ENCODE measurements at regions not wholly inside any gene's neighbourhood (a gene's known extent, or its start where the extent isn't known, plus 50 kb on each side); places are given as distances from the start of the nearest gene placed in this dataset.
A peak's percentile ranks its signal among the peaks of the same experiment; 100 is the strongest.

DNA sequence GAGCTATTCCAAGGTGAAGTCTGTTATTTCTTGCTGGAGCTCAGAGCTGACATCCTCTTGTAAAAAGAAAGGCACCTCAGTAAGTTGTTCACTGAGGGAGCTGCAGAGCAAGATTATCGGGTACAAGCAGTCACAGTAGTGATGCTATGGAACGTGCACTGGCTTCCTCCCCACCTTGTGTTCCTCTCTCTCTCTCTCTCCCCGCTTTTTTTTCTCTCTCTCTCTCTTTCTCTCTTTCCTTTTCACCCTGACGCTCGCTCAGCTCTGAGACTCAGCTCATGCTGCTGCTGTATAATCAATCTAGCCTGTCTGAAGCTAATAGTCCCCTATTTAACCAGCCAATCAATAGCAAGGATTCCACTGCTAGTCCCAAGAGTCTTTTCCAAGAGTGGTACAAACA is 587.6 kb upstream of the CDH18 start:
- TF ChIP-seq CTCF (conservative IDR thresholded peaks at IDR 0.05; ENCODE audit: control insufficient read depth, insufficient read depth, low read depth, low read length) = no peak
- no peak for DNase-seq (ENCODE audit: low read depth)
- H3K4me3 ChIP-seq (ENCODE audit: control insufficient read depth, low read depth, low read length) = no peak overlapping the region

DNA sequence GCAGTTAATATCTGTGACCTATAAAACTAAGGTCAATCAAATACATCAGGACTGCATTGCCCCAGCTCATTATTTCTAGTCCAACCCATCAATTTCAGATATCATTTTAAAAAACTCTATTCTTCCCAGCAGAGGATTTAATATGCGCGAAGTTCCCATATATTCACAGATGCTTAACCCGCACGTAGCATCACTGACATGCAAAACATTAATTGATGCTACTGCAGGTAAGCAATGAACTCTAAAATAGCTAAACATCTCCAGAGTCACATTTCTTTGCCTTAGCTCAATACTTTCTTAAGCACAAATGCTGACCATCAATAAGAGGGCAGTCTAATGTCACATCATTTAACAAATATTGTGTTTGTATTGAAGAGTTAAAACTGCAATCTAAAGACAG is 586.6 kb upstream of the CDH18 start:
- TF ChIP-seq CTCF (conservative IDR thresholded peaks at IDR 0.05; ENCODE audit: control insufficient read depth, insufficient read depth, low read depth, low read length) = no peak
- DNase-seq (ENCODE audit: low read depth) = no peak

DNA sequence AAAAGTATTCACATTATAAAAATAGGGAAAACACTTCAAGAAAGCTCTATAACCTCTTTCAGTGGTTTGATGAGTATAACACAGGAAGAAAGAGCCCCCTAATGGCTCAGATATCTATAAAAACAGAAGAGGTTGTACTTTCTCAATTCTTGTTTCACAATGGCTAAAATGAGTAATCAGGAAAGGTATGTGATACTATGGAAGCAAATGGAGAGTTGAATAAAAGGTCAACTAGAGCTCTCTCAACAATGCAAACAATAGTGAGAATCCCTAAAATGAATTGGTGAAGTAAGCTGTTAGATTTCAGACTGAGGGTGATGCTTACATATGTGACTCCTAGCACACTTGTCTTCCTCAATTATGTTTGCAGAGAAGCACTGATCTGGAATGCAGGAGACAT is 584.6 kb upstream of the CDH18 start:
- no peak for TF ChIP-seq CTCF (conservative IDR thresholded peaks at IDR 0.05; ENCODE audit: control insufficient read depth, insufficient read depth, low read depth, low read length)
- peak; percentile 56 for DNase-seq (ENCODE audit: low read depth)
- H3K4me3 ChIP-seq (ENCODE audit: control insufficient read depth, low read depth, low read length) = no peak overlapping the region

More for the DNA sequence above, 586.6 kb upstream of the CDH18 start:
- no peak overlapping the region for H3K4me3 ChIP-seq (ENCODE audit: control insufficient read depth, low read depth, low read length)

- H3K4me3 ChIP-seq (ENCODE audit: control insufficient read depth, low read depth, low read length) = no peak overlapping the region
- DNase-seq (ENCODE audit: low read depth) = no peak
- no peak for TF ChIP-seq CTCF (conservative IDR thresholded peaks at IDR 0.05; ENCODE audit: control insufficient read depth, insufficient read depth, low read depth, low read length)
These were observed 582.5 kb upstream of the CDH18 start for GRCh38 chr5:20570486-20570885.

DNA sequence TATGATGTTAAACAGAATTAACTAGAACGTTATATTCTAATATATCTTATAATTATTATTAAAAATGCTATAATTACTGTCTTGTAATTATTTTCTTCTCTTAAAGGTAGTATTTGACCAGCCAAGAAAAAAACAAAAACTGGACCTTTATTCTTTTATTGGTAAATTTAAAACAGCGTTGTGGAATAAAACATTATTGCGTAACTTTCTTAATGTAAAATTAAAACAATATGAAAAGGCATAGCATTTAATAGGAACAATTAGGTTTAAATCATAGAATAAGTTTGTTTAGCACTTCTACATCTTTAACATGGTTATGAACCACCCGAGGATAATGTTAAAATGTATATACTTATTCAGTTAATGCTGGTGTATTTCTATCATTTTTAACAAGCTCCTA is 574.5 kb upstream of the CDH18 start:
- no peak overlapping the region for H3K4me3 ChIP-seq (ENCODE audit: control insufficient read depth, low read depth, low read length)
- no peak for TF ChIP-seq CTCF (conservative IDR thresholded peaks at IDR 0.05; ENCODE audit: control insufficient read depth, insufficient read depth, low read depth, low read length)
- DNase-seq (ENCODE audit: low read depth) = no peak

- DNase-seq (ENCODE audit: low read depth) = no peak
- no peak overlapping the region for H3K4me3 ChIP-seq (ENCODE audit: control insufficient read depth, low read depth, low read length)
- TF ChIP-seq CTCF (conservative IDR thresholded peaks at IDR 0.05; ENCODE audit: control insufficient read depth, insufficient read depth, low read depth, low read length) = no peak
These were observed 571.8 kb upstream of the CDH18 start for GRCh38 chr5:20559845-20560244.

GRCh38 chr5:20556115-20556763 is 568.2 kb upstream of the CDH18 start:
- peak; percentile 5 for DNase-seq (ENCODE audit: low read depth)
- no peak overlapping the region for H3K4me3 ChIP-seq (ENCODE audit: control insufficient read depth, low read depth, low read length)
- TF ChIP-seq CTCF (conservative IDR thresholded peaks at IDR 0.05; ENCODE audit: control insufficient read depth, insufficient read depth, low read depth, low read length) = no peak
